Calu3 (cell line): ENCODE measurements at regions not wholly inside any gene's neighbourhood (a gene's known extent, or its start where the extent isn't known, plus 50 kb on each side); places are given as distances from the start of the nearest gene placed in this dataset.

Experiments used
- BruUV-seq: library from RNA; stranded (reverse); fragments of 400-500 nt; replicated peaks from 2 replicates; lab custom pipeline; 2021; lab: Mats Ljungman, UMichigan
- CTCF ChIA-PET: fragments of 300-600 bp; sonication (Branson Sonifier 250); formaldehyde crosslinking; loops from one replicate; lab custom pipeline; 2022; ENCODE audit warnings: antibody characterized with exemption; lab: Charles Lee
- DNase-seq: peaks from one replicate; pipeline ENCODE4 v3.0.0; 2022
- H3K27ac Mint-ChIP-seq: one replicate; pipeline ENCODE4 v1.8.0; 2022; ENCODE audit warnings: mixed read lengths; ENCODE audit not compliant: unreplicated experiment
- H3K27me3 Mint-ChIP-seq: one replicate; pipeline ENCODE4 v1.8.0; 2022; ENCODE audit warnings: mixed read lengths; ENCODE audit not compliant: unreplicated experiment
- H3K36me3 Mint-ChIP-seq: one replicate; pipeline ENCODE4 v1.8.0; 2022; ENCODE audit warnings: mild to moderate bottlenecking, moderate library complexity, mixed read lengths; ENCODE audit not compliant: insufficient read depth, unreplicated experiment
- H3K4me1 Mint-ChIP-seq: one replicate; pipeline ENCODE4 v1.8.0; 2022; ENCODE audit warnings: mild to moderate bottlenecking, low read depth, mixed read lengths; ENCODE audit not compliant: unreplicated experiment
- H3K4me3 Mint-ChIP-seq: one replicate; pipeline ENCODE4 v1.8.0; 2022; ENCODE audit warnings: mild to moderate bottlenecking, low read depth, moderate library complexity, mixed read lengths; ENCODE audit not compliant: unreplicated experiment
- H3K9me3 Mint-ChIP-seq: one replicate; pipeline ENCODE4 v1.8.0; 2022; ENCODE audit warnings: low read depth, mixed read lengths; ENCODE audit not compliant: unreplicated experiment
- intact Hi-C: fragments of 100-400 bp; cut with micrococcal nuclease; formaldehyde crosslinking; loops from one replicate; pipeline ENCODE4 v1.10.0; 2022; ENCODE audit not compliant: unreplicated experiment
- TF ChIP-seq, protein P1 (sequence below): fragments of 200-600 bp; IDR thresholded peaks from one replicate; pipeline ENCODE4 v1.8.0; 2022; ENCODE audit warnings: antibody characterized with exemption; ENCODE audit not compliant: unreplicated experiment

DNA sequence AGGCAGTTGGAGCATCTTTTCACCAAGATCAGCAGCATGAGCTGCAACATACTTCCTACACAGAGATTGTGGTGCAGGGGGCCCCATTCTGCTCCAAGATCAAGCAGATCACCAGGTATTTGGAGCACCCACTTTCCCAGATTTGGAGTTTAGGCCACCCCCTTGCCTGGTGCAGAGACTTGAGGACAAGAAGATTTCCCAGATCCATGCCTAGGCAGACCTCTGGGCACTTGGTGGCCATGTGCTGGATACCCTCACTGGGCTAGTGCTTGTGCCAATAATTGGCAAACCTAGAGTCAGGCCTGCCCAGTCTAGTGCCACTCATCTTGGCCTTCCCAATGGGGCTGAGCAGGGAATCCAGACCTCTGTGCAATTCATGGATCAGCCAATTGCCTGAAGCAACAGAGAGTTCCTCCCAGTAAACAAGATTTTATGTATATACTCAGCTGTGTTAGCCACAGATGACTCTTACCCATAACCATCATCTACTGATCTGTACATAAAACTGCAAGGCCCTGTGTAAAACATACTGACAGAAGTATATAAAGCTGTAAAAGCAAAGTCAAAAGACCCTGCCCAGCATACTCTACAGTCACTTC lies 228.4 kb upstream of the EMCN start:
- DNase-seq, result no peak
- H3K27ac Mint-ChIP-seq, result no peak overlapping the region
- BruUV-seq, result no TSS peak
- TF ChIP-seq, protein P1, sequence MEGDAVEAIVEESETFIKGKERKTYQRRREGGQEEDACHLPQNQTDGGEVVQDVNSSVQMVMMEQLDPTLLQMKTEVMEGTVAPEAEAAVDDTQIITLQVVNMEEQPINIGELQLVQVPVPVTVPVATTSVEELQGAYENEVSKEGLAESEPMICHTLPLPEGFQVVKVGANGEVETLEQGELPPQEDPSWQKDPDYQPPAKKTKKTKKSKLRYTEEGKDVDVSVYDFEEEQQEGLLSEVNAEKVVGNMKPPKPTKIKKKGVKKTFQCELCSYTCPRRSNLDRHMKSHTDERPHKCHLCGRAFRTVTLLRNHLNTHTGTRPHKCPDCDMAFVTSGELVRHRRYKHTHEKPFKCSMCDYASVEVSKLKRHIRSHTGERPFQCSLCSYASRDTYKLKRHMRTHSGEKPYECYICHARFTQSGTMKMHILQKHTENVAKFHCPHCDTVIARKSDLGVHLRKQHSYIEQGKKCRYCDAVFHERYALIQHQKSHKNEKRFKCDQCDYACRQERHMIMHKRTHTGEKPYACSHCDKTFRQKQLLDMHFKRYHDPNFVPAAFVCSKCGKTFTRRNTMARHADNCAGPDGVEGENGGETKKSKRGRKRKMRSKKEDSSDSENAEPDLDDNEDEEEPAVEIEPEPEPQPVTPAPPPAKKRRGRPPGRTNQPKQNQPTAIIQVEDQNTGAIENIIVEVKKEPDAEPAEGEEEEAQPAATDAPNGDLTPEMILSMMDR, result no peak
- intact Hi-C loops, result no loop called here
- H3K9me3 Mint-ChIP-seq, result peaks cover 3% of the 10 kb centered on the region
- H3K4me1 Mint-ChIP-seq, result no peaks in the 10 kb centered on the region
- no peak overlapping the region for H3K4me3 Mint-ChIP-seq
- CTCF ChIA-PET, result no interaction called here
- no peaks in the 10 kb centered on the region for H3K36me3 Mint-ChIP-seq
- no peaks in the 10 kb centered on the region for H3K27me3 Mint-ChIP-seq

DNA sequence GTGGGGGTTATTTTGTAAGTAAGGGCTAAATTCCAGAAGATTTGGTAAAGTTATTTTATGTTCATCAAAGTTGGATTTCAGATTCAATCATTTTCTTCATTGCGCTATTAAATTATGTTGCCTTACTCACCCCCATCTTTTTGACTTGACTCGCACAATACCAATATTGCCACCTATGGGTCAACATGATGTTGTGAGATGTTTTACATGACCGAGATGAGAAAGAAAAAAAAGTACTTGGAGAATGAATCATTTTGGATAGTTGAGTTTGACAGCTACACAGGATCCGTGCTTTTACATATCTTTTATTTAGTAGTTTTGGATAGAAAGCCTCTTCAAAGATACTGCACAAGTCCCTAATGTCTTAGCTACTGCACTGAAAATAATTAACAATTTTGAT lies 224.2 kb upstream of the EMCN start:
- Mint-ChIP-seq H3K4me3 (no peak overlapping the region), H3K9me3 (no peaks in the 10 kb centered on the region), H3K27ac (no peak overlapping the region), H3K4me1 (peaks cover 23% of the 10 kb centered on the region), H3K27me3 (no peaks in the 10 kb centered on the region), H3K36me3 (no peaks in the 10 kb centered on the region)
- TF ChIP-seq, protein P1, result no peak
- BruUV-seq, result no TSS peak
- CTCF ChIA-PET, result no interaction called here
- intact Hi-C loops, result loop anchor here (1.0 kb wide), 1 partner anchor 321 kb away; no protein-coding TSS in a partner anchor
- peak; percentile 8 for DNase-seq

GRCh38 chr4:100739426-100739825 lies 221.6 kb upstream of the EMCN start:
- peaks cover 23% of the 10 kb centered on the region for H3K4me1 Mint-ChIP-seq
- TF ChIP-seq, protein P1, result no peak
- no peaks in the 10 kb centered on the region for H3K36me3 Mint-ChIP-seq
- intact Hi-C loops, result no loop called here
- CTCF ChIA-PET, result no interaction called here
- peaks cover 2% of the 10 kb centered on the region for H3K9me3 Mint-ChIP-seq
- no peak overlapping the region for H3K4me3 Mint-ChIP-seq
- H3K27ac Mint-ChIP-seq, result no peak overlapping the region
- BruUV-seq, result no TSS peak
- DNase-seq, result no peak
- H3K27me3 Mint-ChIP-seq, result no peaks in the 10 kb centered on the region

DNA sequence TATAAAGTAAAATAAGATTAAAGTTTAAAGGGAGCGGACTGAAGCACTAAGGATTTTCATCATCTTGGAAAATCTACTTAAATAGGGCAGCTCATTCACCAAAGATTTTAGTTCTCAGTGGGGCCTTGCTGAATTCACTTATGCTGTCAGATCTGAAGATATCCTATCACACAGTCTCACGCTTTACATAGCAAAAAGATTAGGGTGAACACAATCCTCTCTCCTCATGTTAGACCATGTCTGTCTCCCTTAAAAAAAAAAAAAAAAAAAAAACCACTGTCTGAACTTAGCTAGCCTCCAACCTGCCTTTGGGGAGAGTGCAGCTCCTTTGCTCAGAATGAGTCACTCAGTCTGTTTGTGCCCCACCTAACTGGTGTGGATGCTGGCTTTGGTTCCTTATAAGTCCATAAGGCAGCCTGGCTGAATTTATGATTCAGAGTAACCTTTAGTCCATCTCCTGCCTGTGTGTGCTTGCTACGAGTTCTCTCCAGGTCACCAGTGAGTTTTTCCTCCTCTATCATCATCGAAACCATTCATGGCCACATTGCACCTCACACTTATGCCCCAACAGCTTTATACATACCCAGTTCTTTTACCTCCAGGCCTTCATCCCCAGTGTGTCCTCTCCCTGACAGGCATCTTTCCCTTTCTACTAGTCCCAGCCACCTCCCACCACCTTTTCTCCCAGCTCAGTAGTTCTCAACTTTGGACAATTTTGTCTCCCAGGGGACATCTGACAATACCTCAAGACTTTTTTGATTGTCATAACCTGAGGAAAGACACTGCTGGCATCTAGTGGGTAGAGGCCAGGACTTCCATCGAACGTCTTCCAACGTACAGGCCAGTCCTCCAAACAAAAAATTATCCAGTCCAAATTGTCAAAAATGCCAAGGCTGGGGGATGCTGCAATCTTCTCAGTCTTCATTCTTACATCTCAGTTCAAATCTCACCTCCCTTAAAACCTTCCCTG lies 220.7 kb upstream of the EMCN start:
- intact Hi-C loops, result no loop called here
- CTCF ChIA-PET, result interaction anchor here (0.6 to 1.3 kb wide), 6 partner anchors 16 to 740 kb away, joined by 3 to 6 read pairs (median 4); no protein-coding TSS in a partner anchor
- TF ChIP-seq, protein P1, result no peak
- peaks cover 23% of the 10 kb centered on the region for H3K4me1 Mint-ChIP-seq
- BruUV-seq, result no TSS peak
- H3K36me3 Mint-ChIP-seq, result no peaks in the 10 kb centered on the region
- no peaks in the 10 kb centered on the region for H3K27me3 Mint-ChIP-seq
- peaks cover 2% of the 10 kb centered on the region for H3K9me3 Mint-ChIP-seq
- DNase-seq, result peak; percentile 47
- H3K27ac Mint-ChIP-seq, result peak overlapping the region; percentile 46
- H3K4me3 Mint-ChIP-seq, result no peak overlapping the region
